ENCODE measurements at regions not wholly inside any gene's neighbourhood (a gene's known extent, or its start where the extent isn't known, plus 50 kb on each side); places are given as distances from the start of the nearest gene placed in this dataset.

DNA sequence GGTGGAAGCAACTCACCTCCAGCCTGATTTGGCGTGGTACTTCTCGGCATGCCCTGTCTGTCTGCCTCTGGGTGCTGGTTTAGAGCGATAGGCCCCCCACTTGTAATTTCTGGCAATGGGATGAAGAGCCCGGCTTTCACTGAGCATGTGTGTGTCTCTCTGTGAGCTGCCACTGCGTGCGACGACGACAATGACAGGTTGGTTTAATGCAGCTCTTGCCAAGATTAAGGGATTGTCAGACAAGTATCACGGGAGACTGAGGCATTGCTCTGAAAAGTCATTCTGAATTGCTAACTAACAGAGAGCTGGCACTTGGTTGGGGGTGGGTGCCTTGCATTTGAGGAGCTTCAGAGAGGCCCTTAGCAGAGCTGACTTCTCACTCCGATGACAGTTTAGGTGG, 348.8 kb upstream of the CLINT1 start:
- ChIA-PET POLR2A (interaction anchor here (0.5 to 1.2 kb wide), 3 partner anchors 16 to 158 kb away, joined by 3 to 7 read pairs (median 5); no protein-coding TSS in a partner anchor), CTCF (ENCODE audit: unreplicated experiment) (interaction anchor here (0.8 kb wide), 1 partner anchor 10 kb away, joined by 3 read pairs; no protein-coding TSS in a partner anchor)
- H2AFZ ChIP-seq (ENCODE audit: low read length), result no peak overlapping the region
- H3K36me3 ChIP-seq (ENCODE audit: insufficient read depth, low read length), result no peaks in the 10 kb centered on the region
- TF ChIP-seq, protein P1, sequence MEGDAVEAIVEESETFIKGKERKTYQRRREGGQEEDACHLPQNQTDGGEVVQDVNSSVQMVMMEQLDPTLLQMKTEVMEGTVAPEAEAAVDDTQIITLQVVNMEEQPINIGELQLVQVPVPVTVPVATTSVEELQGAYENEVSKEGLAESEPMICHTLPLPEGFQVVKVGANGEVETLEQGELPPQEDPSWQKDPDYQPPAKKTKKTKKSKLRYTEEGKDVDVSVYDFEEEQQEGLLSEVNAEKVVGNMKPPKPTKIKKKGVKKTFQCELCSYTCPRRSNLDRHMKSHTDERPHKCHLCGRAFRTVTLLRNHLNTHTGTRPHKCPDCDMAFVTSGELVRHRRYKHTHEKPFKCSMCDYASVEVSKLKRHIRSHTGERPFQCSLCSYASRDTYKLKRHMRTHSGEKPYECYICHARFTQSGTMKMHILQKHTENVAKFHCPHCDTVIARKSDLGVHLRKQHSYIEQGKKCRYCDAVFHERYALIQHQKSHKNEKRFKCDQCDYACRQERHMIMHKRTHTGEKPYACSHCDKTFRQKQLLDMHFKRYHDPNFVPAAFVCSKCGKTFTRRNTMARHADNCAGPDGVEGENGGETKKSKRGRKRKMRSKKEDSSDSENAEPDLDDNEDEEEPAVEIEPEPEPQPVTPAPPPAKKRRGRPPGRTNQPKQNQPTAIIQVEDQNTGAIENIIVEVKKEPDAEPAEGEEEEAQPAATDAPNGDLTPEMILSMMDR (conservative IDR thresholded peaks at IDR 0.05; ENCODE audit: low read length), result no peak
- TF ChIP-seq EZH2phosphoT487 (IDR thresholded peaks at IDR 0.05; ENCODE audit: borderline replicate concordance, low read depth, low read length), result no peak
- H3K27ac ChIP-seq (ENCODE audit: low read depth, low read length, poor library complexity, severe bottlenecking), result no peak overlapping the region
- intact Hi-C loops (cut with micrococcal nuclease; ENCODE audit: unreplicated experiment), result no loop called here
- H3K79me2 ChIP-seq (ENCODE audit: insufficient read depth, low read depth, low read length), result no peaks in the 10 kb centered on the region
- DNase-seq (ENCODE audit: low spot score), result no peak
- H3K4me1 ChIP-seq (ENCODE audit: insufficient read depth, low read length, poor library complexity, severe bottlenecking), result no peaks in the 10 kb centered on the region
- no peak overlapping the region for H3K4me3 ChIP-seq (ENCODE audit: low read depth, low read length, poor library complexity, severe bottlenecking)
- no peaks in the 10 kb centered on the region for H3K9me2 ChIP-seq (ENCODE audit: insufficient read depth, low read length)
- no peak overlapping the region for H3K4me2 ChIP-seq (ENCODE audit: low read length)
- no peaks in the 10 kb centered on the region for H3K9me3 ChIP-seq (ENCODE audit: low read length)
- no TSS peak for BruUV-seq (replicated peaks)
- H4K20me1 ChIP-seq (ENCODE audit: insufficient read depth, low read length), result no peaks in the 10 kb centered on the region

DNA sequence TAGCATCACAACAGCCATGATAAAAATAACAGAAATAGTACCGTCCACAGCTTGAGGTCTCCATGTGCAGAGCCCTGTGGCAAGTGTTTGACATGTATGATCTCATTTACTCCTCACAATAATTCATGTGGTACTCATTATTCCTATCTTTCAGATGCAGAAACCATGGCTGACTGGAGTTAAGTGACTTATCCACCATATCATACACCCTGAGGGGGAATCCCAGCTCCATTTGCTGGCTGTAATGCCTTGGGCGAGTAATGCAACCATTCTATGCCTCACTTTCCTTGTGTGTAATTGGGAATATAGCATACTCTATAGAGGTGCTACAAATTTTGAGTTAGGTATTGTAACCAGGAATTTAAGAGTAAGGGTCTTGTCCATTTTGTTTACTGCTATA, 347.0 kb upstream of the CLINT1 start:
- H4K20me1 ChIP-seq (ENCODE audit: insufficient read depth, low read length), result no peaks in the 10 kb centered on the region
- no peaks in the 10 kb centered on the region for H3K36me3 ChIP-seq (ENCODE audit: insufficient read depth, low read length)
- no peak overlapping the region for H3K27ac ChIP-seq (ENCODE audit: low read depth, low read length, poor library complexity, severe bottlenecking)
- TF ChIP-seq EZH2phosphoT487 (IDR thresholded peaks at IDR 0.05; ENCODE audit: borderline replicate concordance, low read depth, low read length), result no peak
- TF ChIP-seq, protein P1 (conservative IDR thresholded peaks at IDR 0.05; ENCODE audit: low read length), result no peak
- BruUV-seq (replicated peaks), result no TSS peak
- no peaks in the 10 kb centered on the region for H3K9me2 ChIP-seq (ENCODE audit: insufficient read depth, low read length)
- CTCF ChIA-PET (ENCODE audit: unreplicated experiment), result no interaction called here
- H2AFZ ChIP-seq (ENCODE audit: low read length), result no peak overlapping the region
- intact Hi-C loops (cut with micrococcal nuclease; ENCODE audit: unreplicated experiment), result no loop called here
- no peaks in the 10 kb centered on the region for H3K79me2 ChIP-seq (ENCODE audit: insufficient read depth, low read depth, low read length)
- no peaks in the 10 kb centered on the region for H3K9me3 ChIP-seq (ENCODE audit: low read length)
- DNase-seq (ENCODE audit: low spot score), result no peak
- no peak overlapping the region for H3K4me2 ChIP-seq (ENCODE audit: low read length)
- POLR2A ChIA-PET, result interaction anchor here (1.0 kb wide), 1 partner anchor 12 kb away, joined by 3 read pairs; no protein-coding TSS in a partner anchor
- H3K4me3 ChIP-seq (ENCODE audit: low read depth, low read length, poor library complexity, severe bottlenecking), result no peak overlapping the region
- peaks cover 7% of the 10 kb centered on the region for H3K4me1 ChIP-seq (ENCODE audit: insufficient read depth, low read length, poor library complexity, severe bottlenecking)

DNA sequence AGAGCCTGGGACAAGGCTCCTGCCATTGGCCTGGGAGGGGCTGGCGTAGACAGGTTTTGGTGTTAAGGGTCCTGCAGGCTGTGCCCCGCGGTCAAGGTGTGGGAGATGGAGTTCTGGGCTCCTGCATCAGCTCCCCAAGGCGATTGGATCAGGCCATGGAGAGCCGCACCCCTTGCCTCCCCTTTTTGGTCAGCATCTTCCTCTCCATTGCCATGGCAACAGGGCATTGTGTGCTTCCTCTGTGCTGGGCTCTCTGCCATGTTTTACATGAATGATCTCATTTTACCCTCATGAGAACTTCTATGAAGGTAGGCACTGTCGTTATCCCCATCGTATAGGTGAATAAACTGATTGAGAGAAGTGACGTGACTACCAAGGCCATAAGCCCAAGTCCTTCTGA, 344.3 kb upstream of the CLINT1 start:
- Histone ChIP-seq H3K79me2 (ENCODE audit: insufficient read depth, low read depth, low read length) (no peaks in the 10 kb centered on the region), H3K4me2 (ENCODE audit: low read length) (no peak overlapping the region), H3K9me3 (ENCODE audit: low read length) (no peaks in the 10 kb centered on the region), H3K9me2 (ENCODE audit: insufficient read depth, low read length) (no peaks in the 10 kb centered on the region), H3K4me1 (ENCODE audit: insufficient read depth, low read length, poor library complexity, severe bottlenecking) (peaks cover 34% of the 10 kb centered on the region), H3K36me3 (ENCODE audit: insufficient read depth, low read length) (no peaks in the 10 kb centered on the region), H3K27ac (ENCODE audit: low read depth, low read length, poor library complexity, severe bottlenecking) (no peak overlapping the region), H3K4me3 (ENCODE audit: low read depth, low read length, poor library complexity, severe bottlenecking) (no peak overlapping the region), H2AFZ (ENCODE audit: low read length) (no peak overlapping the region), H4K20me1 (ENCODE audit: insufficient read depth, low read length) (no peaks in the 10 kb centered on the region)
- ChIA-PET CTCF (ENCODE audit: unreplicated experiment) (no interaction called here), POLR2A (no interaction called here)
- no peak for DNase-seq (ENCODE audit: low spot score)
- TF ChIP-seq, protein P1 (conservative IDR thresholded peaks at IDR 0.05; ENCODE audit: low read length), result no peak
- no peak for TF ChIP-seq EZH2phosphoT487 (IDR thresholded peaks at IDR 0.05; ENCODE audit: borderline replicate concordance, low read depth, low read length)
- intact Hi-C loops (cut with micrococcal nuclease; ENCODE audit: unreplicated experiment), result no loop called here
- no TSS peak for BruUV-seq (replicated peaks)
